ENCODE measurements at regions not wholly inside any gene's neighbourhood (a gene's known extent, or its start where the extent isn't known, plus 50 kb on each side); places are given as distances from the start of the nearest gene placed in this dataset.
A peak's percentile ranks its signal among the peaks of the same experiment; 100 is the strongest.

DNA sequence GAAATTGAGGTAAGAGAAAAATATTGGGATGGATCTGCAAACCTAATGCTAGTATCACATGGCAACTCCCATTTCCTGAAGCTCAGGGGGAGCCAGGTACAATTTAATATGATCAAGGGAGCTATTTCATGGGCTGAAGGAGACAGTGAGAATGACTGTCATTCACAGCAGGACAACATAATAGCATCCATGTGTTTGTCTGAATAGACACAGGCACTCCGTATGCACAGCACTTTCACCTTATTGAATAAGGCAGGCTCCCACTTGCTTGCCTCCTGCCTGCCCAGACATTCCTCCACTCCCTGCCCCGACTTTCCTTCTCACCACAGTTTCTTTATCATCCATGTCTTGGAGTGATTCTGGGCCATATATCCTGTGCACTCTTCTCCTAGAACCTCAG is 156.6 kb upstream of the SLC24A5 start:
- Mint-ChIP-seq H3K4me3 (no peak overlapping the region), H3K27ac (no peak overlapping the region), H3K36me3 (ENCODE audit: insufficient read depth in 2 of 2) (no peaks in the 10 kb centered on the region), H3K27me3 (ENCODE audit: low read depth) (peaks cover 15% of the 10 kb centered on the region), H3K9me3 (no peaks in the 10 kb centered on the region), H3K4me1 (ENCODE audit: low read depth) (peaks cover 12% of the 10 kb centered on the region)
- ATAC-seq (replicated peaks in 1 of 2): no peak
- DNase-seq: no peak

DNA sequence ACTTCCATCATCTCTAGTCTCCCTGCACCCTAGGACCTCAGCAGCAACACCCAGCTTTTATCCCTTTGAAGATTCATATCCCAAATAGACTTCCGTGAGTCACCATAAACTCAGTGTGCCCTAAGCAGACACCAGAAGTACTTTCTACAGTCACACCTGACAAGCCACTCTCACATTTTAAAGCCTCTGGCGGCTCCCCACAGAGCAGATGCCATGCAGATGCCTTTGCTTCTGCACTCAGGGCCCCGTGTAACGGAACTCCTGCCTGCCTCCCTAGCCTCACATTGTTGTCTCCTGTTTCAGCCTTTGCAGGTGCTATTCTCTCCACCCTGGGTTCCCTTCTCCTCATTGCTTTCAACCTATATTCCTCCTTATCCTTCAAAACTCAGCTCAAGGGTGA is 155.5 kb upstream of the SLC24A5 start:
- DNase-seq: no peak
- Mint-ChIP-seq H3K4me1 (ENCODE audit: low read depth) (peaks cover 12% of the 10 kb centered on the region), H3K27me3 (ENCODE audit: low read depth) (peaks cover 9% of the 10 kb centered on the region), H3K36me3 (ENCODE audit: insufficient read depth in 2 of 2) (no peaks in the 10 kb centered on the region), H3K9me3 (no peaks in the 10 kb centered on the region), H3K27ac (no peak overlapping the region), H3K4me3 (no peak overlapping the region)
- no peak for ATAC-seq (replicated peaks in 1 of 2)

- no peaks in the 10 kb centered on the region for H3K9me3 Mint-ChIP-seq
- H3K36me3 Mint-ChIP-seq (ENCODE audit: insufficient read depth in 2 of 2): no peaks in the 10 kb centered on the region
- H3K27ac Mint-ChIP-seq: no peak overlapping the region
- H3K27me3 Mint-ChIP-seq (ENCODE audit: low read depth): peaks cover 4% of the 10 kb centered on the region
- ATAC-seq (replicated peaks in 1 of 2) (no peak), DNase-seq (no peak)
- H3K4me1 Mint-ChIP-seq (ENCODE audit: low read depth): no peaks in the 10 kb centered on the region
- H3K4me3 Mint-ChIP-seq: no peak overlapping the region
Measured at GRCh38 chr15:47968593-47968992, 152.2 kb upstream of the SLC24A5 start.

GRCh38 chr15:47971637-47972036 is 149.2 kb upstream of the SLC24A5 start:
- H3K36me3 Mint-ChIP-seq (ENCODE audit: insufficient read depth in 2 of 2): no peaks in the 10 kb centered on the region
- no peak for ATAC-seq (replicated peaks in 1 of 2)
- no peak overlapping the region for H3K4me3 Mint-ChIP-seq
- H3K27ac Mint-ChIP-seq: no peak overlapping the region
- no peak for DNase-seq
- H3K4me1 Mint-ChIP-seq (ENCODE audit: low read depth): no peaks in the 10 kb centered on the region
- H3K27me3 Mint-ChIP-seq (ENCODE audit: low read depth): peaks cover 6% of the 10 kb centered on the region
- no peaks in the 10 kb centered on the region for H3K9me3 Mint-ChIP-seq

GRCh38 chr15:47972738-47973137 is 148.1 kb upstream of the SLC24A5 start:
- no peak overlapping the region for H3K4me3 Mint-ChIP-seq
- H3K27me3 Mint-ChIP-seq (ENCODE audit: low read depth): peaks cover 6% of the 10 kb centered on the region
- H3K36me3 Mint-ChIP-seq (ENCODE audit: insufficient read depth in 2 of 2): no peaks in the 10 kb centered on the region
- ATAC-seq (replicated peaks in 1 of 2): no peak
- no peak for DNase-seq
- H3K27ac Mint-ChIP-seq: no peak overlapping the region
- no peaks in the 10 kb centered on the region for H3K4me1 Mint-ChIP-seq (ENCODE audit: low read depth)
- no peaks in the 10 kb centered on the region for H3K9me3 Mint-ChIP-seq

DNA sequence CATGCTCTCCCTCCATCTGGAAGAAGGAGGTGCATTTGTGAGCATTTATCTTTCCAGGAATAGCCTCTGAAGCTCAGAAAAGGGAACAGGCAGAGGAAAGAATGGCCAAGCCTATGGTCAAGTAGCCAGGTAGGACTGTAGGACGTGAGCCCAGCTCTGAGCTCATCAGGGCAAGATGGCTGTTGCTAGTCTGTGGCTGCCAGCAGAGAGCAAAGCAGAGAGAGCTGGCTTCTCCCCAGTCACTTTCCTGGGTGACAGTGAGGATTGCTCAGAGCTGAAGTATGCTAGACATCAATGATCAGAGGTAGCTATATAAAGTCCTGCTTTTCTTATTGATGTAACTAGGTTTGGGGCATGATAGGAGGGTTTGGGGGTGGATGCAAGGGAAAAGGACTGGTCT is 146.1 kb upstream of the SLC24A5 start:
- Mint-ChIP-seq H3K4me3 (no peak overlapping the region), H3K9me3 (peaks cover 0 to 4% of the 10 kb centered on the region in 2 donors), H3K4me1 (ENCODE audit: low read depth) (no peaks in the 10 kb centered on the region), H3K27ac (no peak overlapping the region), H3K36me3 (ENCODE audit: insufficient read depth in 2 of 2) (no peaks in the 10 kb centered on the region), H3K27me3 (ENCODE audit: low read depth) (peaks cover 6% of the 10 kb centered on the region)
- ATAC-seq (replicated peaks in 1 of 2) (no peak), DNase-seq (no peak)

DNA sequence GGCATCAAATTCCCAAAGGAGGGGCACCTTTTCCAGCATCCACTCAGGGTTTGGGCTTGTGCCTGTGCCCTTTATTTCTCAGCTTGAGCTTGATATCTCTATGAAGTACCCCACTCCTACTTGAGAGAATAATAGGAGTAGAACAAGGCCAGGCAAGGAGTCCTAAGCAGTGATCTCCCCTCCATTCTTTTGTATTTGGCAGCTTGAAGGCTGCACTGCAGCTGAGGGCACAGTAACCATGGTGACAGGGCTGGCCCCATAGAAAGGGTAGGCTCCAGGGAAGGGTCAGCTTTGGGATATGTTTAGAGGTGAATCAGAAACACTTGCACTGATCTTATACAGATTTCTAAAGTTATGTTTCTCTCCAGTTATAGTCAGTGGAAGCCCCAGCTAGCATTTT is 145.4 kb upstream of the SLC24A5 start:
- DNase-seq: no peak
- Mint-ChIP-seq H3K36me3 (ENCODE audit: insufficient read depth in 2 of 2) (no peaks in the 10 kb centered on the region), H3K4me3 (no peak overlapping the region), H3K4me1 (ENCODE audit: low read depth) (no peaks in the 10 kb centered on the region), H3K27ac (no peak overlapping the region), H3K9me3 (peaks cover 0 to 4% of the 10 kb centered on the region in 2 donors), H3K27me3 (ENCODE audit: low read depth) (peaks cover 6% of the 10 kb centered on the region)
- ATAC-seq (replicated peaks in 1 of 2): no peak

- no peak for DNase-seq
- Mint-ChIP-seq H3K36me3 (ENCODE audit: insufficient read depth in 2 of 2) (no peaks in the 10 kb centered on the region), H3K4me1 (ENCODE audit: low read depth) (no peaks in the 10 kb centered on the region), H3K9me3 (peaks cover 0 to 2% of the 10 kb centered on the region in 2 donors), H3K27me3 (ENCODE audit: low read depth) (peaks cover 18% of the 10 kb centered on the region), H3K4me3 (no peak overlapping the region), H3K27ac (no peak overlapping the region)
- no peak for ATAC-seq (replicated peaks in 1 of 2)
Measured at GRCh38 chr15:47983533-47983932, 137.3 kb upstream of the SLC24A5 start.

DNA sequence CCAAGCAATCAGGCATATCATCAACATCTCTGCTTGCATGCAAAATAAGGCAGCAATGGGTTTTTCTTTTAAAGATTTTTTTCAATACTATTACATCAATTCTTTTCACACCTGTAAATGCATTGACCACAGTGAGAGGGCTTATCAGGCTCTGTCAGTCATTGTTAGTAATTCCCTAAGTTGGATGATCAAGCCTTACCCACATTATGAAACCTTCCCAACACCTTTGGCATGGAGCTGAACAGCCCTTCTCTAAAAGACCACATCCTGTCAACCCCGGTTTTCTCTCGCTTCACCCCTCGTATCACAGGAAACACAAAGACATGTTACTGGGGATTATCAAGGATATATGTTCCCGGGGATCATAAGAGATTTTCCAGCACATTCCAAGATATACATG is 135.2 kb upstream of the SLC24A5 start:
- no peak for ATAC-seq (replicated peaks in 1 of 2)
- peaks cover 18% of the 10 kb centered on the region for H3K27me3 Mint-ChIP-seq (ENCODE audit: low read depth)
- no peak overlapping the region for H3K27ac Mint-ChIP-seq

DNA sequence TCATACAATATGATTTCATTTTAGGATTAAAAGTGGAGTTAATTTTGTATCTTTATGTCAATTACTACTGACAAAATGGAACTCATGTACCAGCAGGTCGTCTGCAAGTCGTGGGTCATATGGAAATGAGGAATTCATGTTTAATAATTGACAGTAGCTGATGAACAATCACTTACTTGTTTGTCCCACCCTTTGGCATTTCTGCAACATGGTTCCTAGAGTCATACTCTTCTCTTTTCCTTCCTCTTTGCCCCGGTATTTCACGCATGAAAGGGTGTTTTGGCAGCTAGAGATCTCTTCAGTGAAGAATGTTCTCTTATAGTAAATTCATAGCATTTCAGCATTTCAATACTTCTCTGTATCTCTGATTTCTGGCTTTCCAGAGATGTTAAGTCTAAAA is 133.3 kb upstream of the SLC24A5 start:
- DNase-seq: no peak
- no peaks in the 10 kb centered on the region for H3K36me3 Mint-ChIP-seq (ENCODE audit: insufficient read depth in 2 of 2)
- no peak overlapping the region for H3K27ac Mint-ChIP-seq
- no peaks in the 10 kb centered on the region for H3K4me1 Mint-ChIP-seq (ENCODE audit: low read depth)
- no peak for ATAC-seq (replicated peaks in 1 of 2)
- H3K9me3 Mint-ChIP-seq: no peaks in the 10 kb centered on the region
- H3K4me3 Mint-ChIP-seq: no peak overlapping the region
- H3K27me3 Mint-ChIP-seq (ENCODE audit: low read depth): peaks cover 18% of the 10 kb centered on the region

More for the DNA sequence above, 135.2 kb upstream of the SLC24A5 start:
- DNase-seq: no peak
- Mint-ChIP-seq H3K36me3 (ENCODE audit: insufficient read depth in 2 of 2) (no peaks in the 10 kb centered on the region), H3K9me3 (no peaks in the 10 kb centered on the region), H3K4me1 (ENCODE audit: low read depth) (no peaks in the 10 kb centered on the region), H3K4me3 (no peak overlapping the region)

DNA sequence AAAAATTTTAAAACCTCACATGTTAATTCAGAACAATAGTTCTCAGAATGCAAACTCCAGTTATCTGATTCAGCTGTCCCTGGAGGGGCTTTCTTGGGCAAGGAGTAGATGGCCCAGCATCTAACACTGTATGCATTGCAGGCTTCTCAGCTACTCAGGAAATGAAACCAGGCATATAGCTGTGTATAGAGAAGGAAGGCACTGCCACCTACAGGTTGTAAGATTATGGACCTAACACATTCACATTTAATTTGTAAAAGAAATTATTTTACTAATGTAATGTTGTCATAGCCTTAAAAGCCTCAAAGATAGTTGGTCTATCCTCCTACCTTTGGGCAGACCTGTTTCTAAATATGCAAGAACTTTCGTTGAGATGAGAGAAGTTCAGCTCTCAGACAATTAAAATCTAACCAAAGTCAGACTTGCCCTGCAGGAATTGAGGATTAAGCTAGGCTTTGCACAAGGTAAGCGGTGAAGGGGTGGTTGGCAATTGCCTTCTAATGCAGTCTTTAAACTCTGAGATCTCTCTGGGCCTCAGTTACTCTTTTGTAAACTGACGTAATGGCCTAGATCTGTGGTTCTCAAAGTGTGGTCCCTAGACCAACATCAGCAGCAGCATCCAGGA is 132.8 kb upstream of the SLC24A5 start:
- Mint-ChIP-seq H3K27me3 (ENCODE audit: low read depth) (peaks cover 18% of the 10 kb centered on the region), H3K9me3 (no peaks in the 10 kb centered on the region), H3K4me3 (no peak overlapping the region), H3K4me1 (ENCODE audit: low read depth) (no peaks in the 10 kb centered on the region), H3K36me3 (ENCODE audit: insufficient read depth in 2 of 2) (no peaks in the 10 kb centered on the region), H3K27ac (no peak overlapping the region)
- peak; percentile 70 to 74 for ATAC-seq (replicated peaks in 1 of 2)
- DNase-seq: peak; percentile 13 to 28

GRCh38 chr15:47988564-47988963 is 132.2 kb upstream of the SLC24A5 start:
- Mint-ChIP-seq H3K4me3 (no peak overlapping the region), H3K36me3 (ENCODE audit: insufficient read depth in 2 of 2) (no peaks in the 10 kb centered on the region), H3K9me3 (no peaks in the 10 kb centered on the region), H3K27ac (no peak overlapping the region), H3K4me1 (ENCODE audit: low read depth) (no peaks in the 10 kb centered on the region), H3K27me3 (ENCODE audit: low read depth) (peaks cover 18% of the 10 kb centered on the region)
- ATAC-seq (replicated peaks in 1 of 2) (no peak), DNase-seq (no peak)

GRCh38 chr15:47990821-47991220 is 130.0 kb upstream of the SLC24A5 start:
- ATAC-seq (replicated peaks in 1 of 2): no peak
- no peak overlapping the region for H3K4me3 Mint-ChIP-seq
- no peak overlapping the region for H3K27ac Mint-ChIP-seq
- H3K27me3 Mint-ChIP-seq (ENCODE audit: low read depth): peaks cover 10% of the 10 kb centered on the region
- DNase-seq: no peak
- no peaks in the 10 kb centered on the region for H3K9me3 Mint-ChIP-seq
- H3K4me1 Mint-ChIP-seq (ENCODE audit: low read depth): no peaks in the 10 kb centered on the region
- H3K36me3 Mint-ChIP-seq (ENCODE audit: insufficient read depth in 2 of 2): no peaks in the 10 kb centered on the region

DNA sequence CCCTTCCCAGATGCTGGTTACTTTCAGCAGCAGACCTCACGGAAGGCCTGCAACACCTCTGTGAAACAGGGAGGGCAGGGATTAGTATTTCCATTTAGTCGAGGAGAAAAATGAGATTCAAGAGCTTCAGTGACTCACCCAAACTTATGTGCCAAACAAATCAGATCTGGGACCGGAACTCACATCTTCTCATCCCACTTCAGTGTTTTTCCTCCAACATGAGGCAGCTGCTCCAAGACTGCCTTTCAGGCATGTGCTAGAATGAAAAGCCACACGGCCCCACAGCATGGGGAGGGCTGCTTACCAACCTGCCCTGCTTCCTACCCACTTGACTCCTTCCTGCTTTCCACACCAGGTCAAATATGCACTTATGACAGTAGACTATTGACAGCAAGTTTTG is 129.4 kb upstream of the SLC24A5 start:
- ATAC-seq (replicated peaks in 1 of 2): no peak
- H3K27ac Mint-ChIP-seq: no peak overlapping the region
- DNase-seq: no peak
- H3K4me3 Mint-ChIP-seq: no peak overlapping the region
- H3K9me3 Mint-ChIP-seq: no peaks in the 10 kb centered on the region
- H3K27me3 Mint-ChIP-seq (ENCODE audit: low read depth): peaks cover 9% of the 10 kb centered on the region
- H3K36me3 Mint-ChIP-seq (ENCODE audit: insufficient read depth in 2 of 2): no peaks in the 10 kb centered on the region
- H3K4me1 Mint-ChIP-seq (ENCODE audit: low read depth): no peaks in the 10 kb centered on the region
